Activated naive CD4-positive, alpha-beta T cell treated with anti-CD3 and anti-CD28 coated beads, Interleukin-2, amount 50 U/mL, for 16 hours (primary cell): ENCODE measurements at regions not wholly inside any gene's neighbourhood (a gene's known extent, or its start where the extent isn't known, plus 50 kb on each side); places are given as distances from the start of the nearest gene placed in this dataset.

Source experiments
- DNase-seq: peaks from one replicate; pipeline ENCODE4 v3.0.0-alpha.2; 2020

DNA sequence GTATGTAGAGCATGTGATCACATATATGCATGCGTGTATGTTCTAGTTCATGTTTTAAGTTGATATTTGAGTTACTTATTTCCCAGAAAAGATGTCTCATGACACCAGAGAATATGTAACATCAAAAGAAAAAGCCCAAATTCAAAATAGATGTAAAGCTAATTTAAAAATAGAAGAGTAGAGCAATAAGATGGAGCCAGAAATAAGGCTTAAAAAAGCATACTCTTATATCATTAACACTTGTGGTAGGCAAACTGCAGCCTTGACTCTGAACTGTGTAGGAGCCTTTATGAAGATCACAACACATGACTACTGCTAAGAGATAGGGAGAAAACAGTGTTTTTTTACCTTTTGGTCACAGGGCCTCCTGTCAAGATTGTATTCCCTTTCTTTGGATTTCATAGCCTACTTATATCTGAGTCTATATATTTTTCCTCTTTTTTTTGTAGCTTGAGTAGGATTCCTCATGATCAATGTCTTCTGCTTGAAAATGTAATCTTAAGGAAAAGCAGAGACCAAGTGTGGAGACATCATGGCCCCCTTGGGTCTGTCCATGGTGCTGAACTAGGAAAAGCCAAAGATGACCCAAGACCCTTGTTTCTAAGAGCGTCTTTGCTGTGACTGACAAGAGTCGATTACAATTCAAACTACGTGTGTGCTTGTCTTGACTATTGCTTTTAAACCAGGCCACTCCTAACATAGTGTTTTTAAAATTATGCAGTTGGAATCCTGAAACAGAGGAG is 390.4 kb downstream of the SHISA9 start:
- no peak for DNase-seq

GRCh38 chr16:13296206-13296605 is 394.8 kb downstream of the SHISA9 start:
- no peak for DNase-seq

- no peak for DNase-seq
Measured at GRCh38 chr16:13298666-13299065, 397.3 kb downstream of the SHISA9 start.

DNA sequence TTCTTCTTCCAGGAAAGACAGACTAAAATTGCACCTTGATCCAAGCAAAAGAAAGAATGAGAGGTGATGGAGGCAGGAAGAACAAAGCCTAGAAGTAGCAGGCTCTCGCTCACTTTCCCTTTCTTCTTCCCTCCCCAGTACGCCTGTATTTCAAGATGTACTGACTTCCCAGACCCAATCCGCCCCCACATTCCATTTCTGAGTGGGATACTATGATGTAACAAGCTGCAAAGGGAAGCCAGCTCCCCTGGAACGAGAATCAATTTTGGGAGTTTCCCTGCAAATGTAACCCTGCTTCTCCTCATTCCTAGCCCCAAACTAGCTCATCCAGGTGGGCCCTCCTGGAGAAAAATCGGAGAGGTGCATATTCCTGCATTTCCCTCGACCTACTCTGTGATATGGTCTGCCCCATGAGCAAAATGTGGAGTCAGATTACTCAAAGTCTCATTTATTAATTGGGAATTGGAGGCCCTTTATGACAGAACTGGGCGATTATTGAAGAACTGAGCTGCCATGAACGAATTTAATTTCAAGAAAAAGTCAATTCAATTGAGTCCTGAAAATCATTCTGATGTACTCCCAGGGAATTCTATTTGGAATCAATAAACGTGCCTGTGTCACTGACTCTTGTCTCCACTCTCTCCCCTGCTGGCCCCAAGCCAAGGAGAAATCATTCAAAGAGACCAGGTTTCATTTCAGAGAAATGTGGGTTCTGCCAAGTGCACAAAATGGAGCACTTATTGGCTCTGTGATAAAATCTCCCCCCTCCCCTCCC is 398.9 kb downstream of the SHISA9 start:
- no peak for DNase-seq

GRCh38 chr16:13305019-13305755 is 403.8 kb downstream of the SHISA9 start:
- no peak for DNase-seq

- DNase-seq: no peak
Measured at GRCh38 chr16:13306161-13306995, 405.0 kb downstream of the SHISA9 start.

DNA sequence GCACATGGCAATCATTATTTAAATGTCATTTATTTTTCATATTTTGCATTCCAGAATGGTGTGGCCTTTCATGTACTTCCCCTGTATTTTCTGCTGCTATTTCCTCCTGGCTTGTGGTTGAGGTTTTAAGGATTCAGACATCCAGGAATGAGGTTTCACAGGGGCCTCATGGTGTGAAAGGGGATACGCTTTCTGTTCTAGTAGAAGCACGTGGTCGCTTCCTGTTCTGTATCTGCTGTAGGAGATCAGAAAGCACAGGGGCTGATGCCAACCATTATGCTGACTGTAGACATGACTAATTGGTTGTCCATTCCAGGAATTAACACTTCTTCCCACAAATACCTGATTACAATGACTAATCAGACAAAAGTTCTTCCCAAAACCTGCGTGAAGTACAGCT is 405.9 kb downstream of the SHISA9 start:
- DNase-seq: no peak

DNA sequence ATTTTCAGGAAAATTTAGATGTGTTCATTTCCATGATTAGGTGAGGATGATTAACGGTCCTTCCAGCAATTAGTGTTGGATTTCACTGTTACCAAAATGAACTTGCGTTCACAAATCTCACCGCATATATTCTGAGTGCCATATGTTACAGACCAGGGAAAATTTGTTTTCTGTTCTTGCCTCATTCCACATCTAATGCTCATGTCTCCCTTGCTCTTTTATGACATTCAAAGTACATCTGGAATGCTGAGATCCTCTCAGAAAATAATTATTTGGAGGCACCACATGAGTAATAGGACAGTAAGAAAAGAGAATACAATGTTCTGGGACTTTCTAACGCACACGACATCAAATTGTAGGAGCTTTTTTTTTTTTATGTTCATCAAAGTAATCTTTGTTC is 406.5 kb downstream of the SHISA9 start:
- no peak for DNase-seq

DNA sequence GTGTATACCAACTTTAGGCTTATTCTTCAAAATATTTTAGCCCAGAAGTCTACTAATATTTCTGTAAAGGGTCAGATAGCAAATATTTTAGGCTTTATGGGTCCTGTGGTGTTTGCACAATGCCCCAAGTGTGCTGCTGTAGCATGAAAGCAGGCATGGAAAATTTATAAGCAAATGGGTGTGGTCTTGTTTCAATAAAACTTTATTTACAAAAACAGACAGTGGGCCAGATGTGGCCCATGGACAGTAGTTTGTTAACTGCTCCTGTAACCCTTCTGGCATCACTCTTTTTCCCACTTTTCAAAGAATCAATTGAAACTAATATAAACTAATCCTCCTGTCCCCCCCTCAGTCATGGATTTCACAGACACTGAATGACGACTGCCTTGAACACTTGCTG is 410.7 kb downstream of the SHISA9 start:
- no peak for DNase-seq

GRCh38 chr16:13313351-13313750 is 412.0 kb downstream of the SHISA9 start:
- no peak for DNase-seq

DNA sequence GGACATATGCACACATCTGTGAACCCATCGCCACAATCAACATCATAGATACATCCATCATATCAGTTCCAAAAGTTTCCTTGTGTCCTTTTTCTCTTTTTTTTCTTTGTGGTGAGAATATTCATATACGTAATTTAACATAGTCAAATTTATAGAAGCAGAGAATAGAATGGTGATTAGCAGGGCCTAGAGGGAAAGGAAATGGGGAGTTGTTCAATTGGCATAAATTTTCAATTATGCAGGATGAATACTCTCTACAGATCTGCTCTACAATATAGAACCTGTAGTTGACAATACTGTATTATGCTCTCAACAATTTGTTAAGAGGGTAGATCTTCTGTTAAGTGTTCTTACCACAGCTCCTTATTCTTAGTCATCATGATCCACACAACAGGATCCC is 413.2 kb downstream of the SHISA9 start:
- no peak for DNase-seq

- DNase-seq: no peak
Measured at GRCh38 chr16:13315642-13316427, 414.4 kb downstream of the SHISA9 start.

DNA sequence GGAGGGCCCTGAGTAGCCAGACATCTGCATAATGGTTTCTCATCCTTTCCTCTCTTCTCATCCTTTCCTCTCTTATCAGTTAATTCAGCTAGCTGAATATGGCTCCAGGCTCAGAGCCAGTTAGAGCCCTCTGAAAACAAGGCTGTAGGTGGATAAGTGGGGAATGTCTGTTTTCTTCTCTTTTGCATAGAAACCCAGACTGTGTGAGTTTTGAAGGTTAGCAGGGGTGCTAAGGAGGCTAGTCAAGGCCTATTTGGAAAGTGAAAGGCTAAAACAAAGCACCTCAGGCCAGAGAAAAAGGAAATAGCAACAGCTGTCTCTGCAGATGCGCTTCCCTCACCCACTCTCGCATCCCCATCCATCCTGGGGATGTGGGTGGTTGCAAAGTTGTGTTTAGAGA is 420.9 kb downstream of the SHISA9 start:
- DNase-seq: no peak

- no peak for DNase-seq
Measured at GRCh38 chr16:13324851-13325250, 423.5 kb downstream of the SHISA9 start.

DNA sequence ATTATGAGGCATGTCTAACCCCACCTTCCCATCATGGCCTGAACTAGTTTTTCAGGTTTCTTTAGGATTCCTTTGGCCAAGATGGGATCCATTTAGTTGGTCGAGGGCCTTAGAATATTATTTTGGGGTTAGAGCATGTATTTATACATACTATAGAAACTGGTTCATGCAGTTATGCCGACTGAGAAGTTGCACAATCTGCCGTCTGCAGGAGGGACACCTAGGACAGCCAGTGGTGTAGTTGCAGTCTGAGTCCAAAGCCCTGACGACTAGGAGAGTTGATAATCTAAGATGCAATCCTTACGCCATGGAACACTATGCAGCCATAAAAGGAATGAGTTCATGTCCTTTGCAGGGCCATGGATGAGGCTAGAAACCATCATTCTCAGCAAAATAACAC is 424.0 kb downstream of the SHISA9 start:
- DNase-seq: no peak

GRCh38 chr16:13331918-13332317 is 430.5 kb downstream of the SHISA9 start:
- DNase-seq: no peak

GRCh38 chr16:13332713-13333255 is 431.4 kb downstream of the SHISA9 start:
- no peak for DNase-seq

DNA sequence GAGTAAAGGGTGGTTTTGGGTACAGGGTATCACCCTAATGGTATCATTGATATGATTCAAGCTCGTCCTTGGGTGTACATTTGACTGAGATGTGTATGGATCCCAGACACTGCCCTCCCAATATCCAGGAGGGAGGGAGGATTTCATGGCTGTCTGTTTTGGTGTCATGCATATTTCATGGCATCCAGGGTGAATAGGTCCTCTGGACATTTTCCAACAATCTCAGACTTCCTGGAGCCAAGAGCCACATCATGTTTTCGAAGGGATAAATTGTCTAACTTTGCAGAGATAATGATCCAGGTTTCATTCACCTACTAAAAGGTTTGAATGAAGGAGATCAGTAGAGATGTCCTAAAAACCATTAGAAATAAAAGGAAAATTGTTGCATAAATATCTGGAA is 431.9 kb downstream of the SHISA9 start:
- DNase-seq: no peak

DNA sequence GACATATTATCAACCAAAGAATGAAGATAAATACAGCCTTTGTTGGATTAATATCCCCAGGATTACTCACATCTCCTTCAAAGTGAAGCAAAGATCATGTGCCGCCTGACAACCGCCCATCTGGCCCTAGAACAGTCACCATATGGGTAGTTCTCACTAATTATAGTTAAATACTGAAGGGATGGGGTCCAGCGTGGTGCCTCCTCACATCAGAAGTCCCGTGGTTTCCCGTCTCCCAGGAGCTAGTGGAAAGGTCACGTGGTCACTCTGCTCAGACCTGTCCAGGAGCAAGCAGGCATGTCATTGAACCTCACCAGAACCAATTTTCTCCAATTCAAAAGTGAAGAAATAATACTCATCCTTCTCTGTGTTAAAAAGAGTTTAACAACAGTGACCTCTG is 434.5 kb downstream of the SHISA9 start:
- no peak for DNase-seq

GRCh38 chr16:13336335-13336734 is 434.9 kb downstream of the SHISA9 start:
- no peak for DNase-seq
